ENCODE measurements at regions not wholly inside any gene's neighbourhood (a gene's known extent, or its start where the extent isn't known, plus 50 kb on each side); places are given as distances from the start of the nearest gene placed in this dataset.
"Not testable (repeated sequence)": the region's sequence is repeated elsewhere in the genome, so short reads cannot be mapped to it uniquely, and the experiment has no call there.

- CTCF ChIA-PET: no interaction called here
- no peaks in the 10 kb centered on the region for H3K27me3 Mint-ChIP-seq
- H3K27ac Mint-ChIP-seq: no peak overlapping the region
- no peaks in the 10 kb centered on the region for H3K4me1 Mint-ChIP-seq (ENCODE audit: low read depth)
- H3K4me3 Mint-ChIP-seq: no peak overlapping the region
- DNase-seq: no peak
- H3K36me3 Mint-ChIP-seq: no peaks in the 10 kb centered on the region
- intact Hi-C loops (cut with micrococcal nuclease): no loop called here
- POLR2A ChIA-PET: interaction anchor here (0.6 kb wide), 1 partner anchor 147 kb away, joined by 3 read pairs; no protein-coding TSS in a partner anchor
- peaks cover 34% of the 10 kb centered on the region for H3K9me3 Mint-ChIP-seq
Observed at GRCh38 chr16:63787014-63787413, 1334.8 kb downstream of the CDH11 start.

- H3K27me3 Mint-ChIP-seq: no peaks in the 10 kb centered on the region
- DNase-seq: no peak
- no peak overlapping the region for H3K4me3 Mint-ChIP-seq
- no peaks in the 10 kb centered on the region for H3K4me1 Mint-ChIP-seq (ENCODE audit: low read depth)
- POLR2A ChIA-PET: no interaction called here
- CTCF ChIA-PET: no interaction called here
- H3K36me3 Mint-ChIP-seq: no peaks in the 10 kb centered on the region
- H3K9me3 Mint-ChIP-seq: peaks cover 39% of the 10 kb centered on the region
- intact Hi-C loops (cut with micrococcal nuclease): no loop called here
- H3K27ac Mint-ChIP-seq: no peak overlapping the region
Observed at GRCh38 chr16:63785170-63785569, 1336.7 kb downstream of the CDH11 start.

DNA sequence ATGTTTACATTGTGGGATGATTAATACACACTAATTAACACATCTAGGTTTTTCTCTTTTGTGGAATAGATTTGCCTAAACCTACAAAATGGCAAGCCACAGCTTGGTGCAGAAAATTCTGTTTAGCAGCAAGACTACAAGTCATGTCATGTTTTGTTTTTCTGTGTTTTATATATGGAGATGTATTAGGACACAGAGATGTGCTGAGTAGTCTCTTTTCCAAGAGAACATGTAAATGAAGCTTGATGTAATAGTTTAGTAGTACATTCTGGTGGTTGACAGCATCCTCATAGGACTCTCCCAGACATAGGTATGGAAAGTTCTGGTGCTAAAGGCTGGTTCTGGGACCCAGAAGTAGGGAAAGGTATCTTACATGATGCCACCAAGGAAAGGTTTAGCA lies 1345.4 kb downstream of the CDH11 start:
- DNase-seq: no peak
- Mint-ChIP-seq H3K4me1 (ENCODE audit: low read depth) (no peaks in the 10 kb centered on the region), H3K36me3 (no peaks in the 10 kb centered on the region), H3K27ac (no peak overlapping the region), H3K27me3 (no peaks in the 10 kb centered on the region), H3K9me3 (peaks cover 23% of the 10 kb centered on the region), H3K4me3 (no peak overlapping the region)
- CTCF ChIA-PET: no interaction called here
- intact Hi-C loops (cut with micrococcal nuclease): no loop called here
- POLR2A ChIA-PET: no interaction called here

DNA sequence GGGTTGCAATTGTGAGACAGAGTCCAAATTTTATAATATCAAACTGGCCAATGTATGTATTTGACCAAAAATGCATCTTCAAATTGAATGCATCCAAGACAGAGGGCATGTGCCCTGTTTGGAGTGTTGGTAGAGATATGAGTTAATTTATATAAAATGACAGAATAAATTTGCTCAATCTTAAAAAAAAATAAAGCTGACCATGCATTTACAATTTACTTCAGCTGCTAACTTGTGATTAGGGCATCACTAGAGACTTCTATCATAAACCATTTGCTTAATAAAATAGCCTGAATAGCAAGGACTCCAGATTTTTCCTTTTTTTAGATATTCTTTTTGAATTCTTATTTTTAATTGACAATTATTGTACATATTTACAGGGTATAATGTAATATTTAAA lies 1345.8 kb downstream of the CDH11 start:
- Mint-ChIP-seq H3K4me1 (ENCODE audit: low read depth) (no peaks in the 10 kb centered on the region), H3K27ac (no peak overlapping the region), H3K36me3 (no peaks in the 10 kb centered on the region), H3K4me3 (no peak overlapping the region), H3K9me3 (peaks cover 22% of the 10 kb centered on the region), H3K27me3 (no peaks in the 10 kb centered on the region)
- CTCF ChIA-PET: no interaction called here
- intact Hi-C loops (cut with micrococcal nuclease): no loop called here
- POLR2A ChIA-PET: no interaction called here
- no peak for DNase-seq

- ChIA-PET CTCF (no interaction called here), POLR2A (no interaction called here)
- H3K9me3 Mint-ChIP-seq: peaks cover 19% of the 10 kb centered on the region
- DNase-seq: no peak
- H3K4me3 Mint-ChIP-seq: no peak overlapping the region
- no peaks in the 10 kb centered on the region for H3K36me3 Mint-ChIP-seq
- H3K27me3 Mint-ChIP-seq: no peaks in the 10 kb centered on the region
- H3K4me1 Mint-ChIP-seq (ENCODE audit: low read depth): no peaks in the 10 kb centered on the region
- no peak overlapping the region for H3K27ac Mint-ChIP-seq
- intact Hi-C loops (cut with micrococcal nuclease): no loop called here
Observed at GRCh38 chr16:63774302-63774701, 1347.6 kb downstream of the CDH11 start.

GRCh38 chr16:63769211-63769610 lies 1352.7 kb downstream of the CDH11 start:
- intact Hi-C loops (cut with micrococcal nuclease): no loop called here
- H3K27me3 Mint-ChIP-seq: no peaks in the 10 kb centered on the region
- POLR2A ChIA-PET: no interaction called here
- no peak overlapping the region for H3K27ac Mint-ChIP-seq
- no peaks in the 10 kb centered on the region for H3K36me3 Mint-ChIP-seq
- no peaks in the 10 kb centered on the region for H3K4me1 Mint-ChIP-seq (ENCODE audit: low read depth)
- peaks cover 43% of the 10 kb centered on the region for H3K9me3 Mint-ChIP-seq
- no peak overlapping the region for H3K4me3 Mint-ChIP-seq
- CTCF ChIA-PET: no interaction called here
- DNase-seq: no peak

DNA sequence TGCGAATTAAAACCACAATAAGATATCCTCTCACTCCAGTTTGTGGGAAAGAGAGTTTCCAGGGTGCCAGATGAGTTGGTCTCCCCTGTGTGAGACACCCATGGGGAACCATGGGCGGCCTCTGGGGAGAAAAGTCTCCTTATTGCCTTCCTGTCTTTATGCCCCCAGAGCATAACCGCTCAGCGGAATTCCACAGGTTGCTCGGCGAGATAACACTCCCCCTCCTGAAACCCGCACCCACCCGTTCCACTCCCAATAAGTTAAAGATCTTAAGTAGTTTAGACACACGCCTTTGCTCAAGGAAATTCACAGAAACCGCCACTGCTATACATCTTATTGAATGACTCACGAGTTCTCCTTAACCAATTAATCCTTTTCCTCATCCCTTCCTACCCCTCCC lies 1361.6 kb downstream of the CDH11 start:
- peaks cover 35% of the 10 kb centered on the region for H3K9me3 Mint-ChIP-seq
- POLR2A ChIA-PET; H3K4me1 Mint-ChIP-seq (ENCODE audit: low read depth); intact Hi-C loops (cut with micrococcal nuclease); H3K36me3 Mint-ChIP-seq; H3K27me3 Mint-ChIP-seq; H3K4me3 Mint-ChIP-seq; DNase-seq; H3K27ac Mint-ChIP-seq; CTCF ChIA-PET: not testable (repeated sequence)

- Mint-ChIP-seq H3K9me3 (peaks cover 37% of the 10 kb centered on the region), H3K4me3 (no peak overlapping the region), H3K4me1 (ENCODE audit: low read depth) (no peaks in the 10 kb centered on the region), H3K27me3 (no peaks in the 10 kb centered on the region), H3K36me3 (no peaks in the 10 kb centered on the region), H3K27ac (no peak overlapping the region)
- no peak for DNase-seq
- POLR2A ChIA-PET: no interaction called here
- CTCF ChIA-PET: no interaction called here
- intact Hi-C loops (cut with micrococcal nuclease): no loop called here
Observed at GRCh38 chr16:63752347-63752746, 1369.5 kb downstream of the CDH11 start.

DNA sequence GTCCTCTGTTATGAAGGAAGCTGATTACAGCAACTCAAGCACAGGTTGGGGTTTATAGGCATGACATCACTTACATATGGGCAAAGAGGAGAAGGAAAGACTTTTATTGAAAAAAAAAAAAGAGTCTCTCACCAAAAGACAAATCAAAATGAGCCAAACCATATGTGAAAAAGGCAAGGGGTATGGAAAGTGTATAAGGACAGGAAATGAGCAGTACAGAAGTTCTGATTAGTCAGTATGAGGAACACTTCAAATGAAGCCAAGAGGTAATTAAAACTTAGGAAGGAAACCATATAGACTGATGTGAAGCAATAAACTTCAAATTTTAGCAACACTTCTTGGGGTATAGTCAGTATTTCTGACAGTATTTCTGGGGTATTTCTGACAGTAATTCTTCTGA lies 1372.6 kb downstream of the CDH11 start:
- H3K9me3 Mint-ChIP-seq: peaks cover 55% of the 10 kb centered on the region
- intact Hi-C loops (cut with micrococcal nuclease): no loop called here
- ChIA-PET POLR2A (interaction anchor here (0.6 kb wide), 1 partner anchor 31 kb away, joined by 3 read pairs; no protein-coding TSS in a partner anchor), CTCF (no interaction called here)
- no peaks in the 10 kb centered on the region for H3K27me3 Mint-ChIP-seq
- H3K36me3 Mint-ChIP-seq: no peaks in the 10 kb centered on the region
- H3K4me1 Mint-ChIP-seq (ENCODE audit: low read depth): no peaks in the 10 kb centered on the region
- H3K4me3 Mint-ChIP-seq: no peak overlapping the region
- no peak for DNase-seq
- no peak overlapping the region for H3K27ac Mint-ChIP-seq

- no peak overlapping the region for H3K4me3 Mint-ChIP-seq
- POLR2A ChIA-PET: no interaction called here
- H3K36me3 Mint-ChIP-seq: no peaks in the 10 kb centered on the region
- H3K4me1 Mint-ChIP-seq (ENCODE audit: low read depth): no peaks in the 10 kb centered on the region
- no peak for DNase-seq
- H3K27me3 Mint-ChIP-seq: no peaks in the 10 kb centered on the region
- intact Hi-C loops (cut with micrococcal nuclease): no loop called here
- H3K27ac Mint-ChIP-seq: no peak overlapping the region
- H3K9me3 Mint-ChIP-seq: peaks cover 50% of the 10 kb centered on the region
- CTCF ChIA-PET: no interaction called here
Observed at GRCh38 chr16:63745456-63745855, 1376.4 kb downstream of the CDH11 start.

GRCh38 chr16:63744077-63744874 lies 1377.6 kb downstream of the CDH11 start:
- Mint-ChIP-seq H3K27ac (no peak overlapping the region), H3K9me3 (peaks cover 39% of the 10 kb centered on the region), H3K27me3 (no peaks in the 10 kb centered on the region), H3K4me3 (no peak overlapping the region), H3K36me3 (no peaks in the 10 kb centered on the region), H3K4me1 (ENCODE audit: low read depth) (no peaks in the 10 kb centered on the region)
- CTCF ChIA-PET: no interaction called here
- intact Hi-C loops (cut with micrococcal nuclease): no loop called here
- no peak for DNase-seq
- POLR2A ChIA-PET: no interaction called here

- intact Hi-C loops (cut with micrococcal nuclease): no loop called here
- ChIA-PET POLR2A (no interaction called here), CTCF (no interaction called here)
- Mint-ChIP-seq H3K36me3 (no peaks in the 10 kb centered on the region), H3K4me3 (no peak overlapping the region), H3K9me3 (peaks cover 36% of the 10 kb centered on the region), H3K4me1 (ENCODE audit: low read depth) (no peaks in the 10 kb centered on the region), H3K27me3 (no peaks in the 10 kb centered on the region), H3K27ac (no peak overlapping the region)
- no peak for DNase-seq
Observed at GRCh38 chr16:63742150-63742549, 1379.7 kb downstream of the CDH11 start.

DNA sequence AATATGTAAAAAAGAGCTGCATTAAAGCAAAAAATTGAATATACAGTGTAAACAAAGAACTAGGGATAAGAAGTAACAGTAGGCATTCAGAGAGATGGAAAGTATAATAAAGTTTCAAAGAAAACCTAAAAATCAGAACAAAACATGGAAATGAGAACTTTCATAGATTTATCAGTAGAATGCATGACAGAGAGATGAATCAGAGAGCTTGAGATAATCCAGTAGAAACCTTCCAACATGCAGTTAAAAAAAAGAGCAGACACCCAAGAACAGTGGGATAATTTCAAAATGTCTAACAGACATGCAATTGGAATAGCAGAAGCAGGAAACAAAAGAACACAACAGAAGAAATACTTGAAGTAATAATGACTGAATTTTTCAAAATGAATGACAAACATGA lies 1384.2 kb downstream of the CDH11 start:
- Mint-ChIP-seq H3K27me3 (no peaks in the 10 kb centered on the region), H3K36me3 (no peaks in the 10 kb centered on the region), H3K4me3 (no peak overlapping the region), H3K9me3 (peaks cover 28% of the 10 kb centered on the region), H3K4me1 (ENCODE audit: low read depth) (no peaks in the 10 kb centered on the region), H3K27ac (no peak overlapping the region)
- CTCF ChIA-PET: no interaction called here
- POLR2A ChIA-PET: no interaction called here
- no peak for DNase-seq
- intact Hi-C loops (cut with micrococcal nuclease): no loop called here
